ENCODE measurements at regions not wholly inside any gene's neighbourhood (a gene's known extent, or its start where the extent isn't known, plus 50 kb on each side); places are given as distances from the start of the nearest gene placed in this dataset.

GRCh38 chr11:19603771-19604170, 108.9 kb upstream of the NAV2 start:
- TF ChIP-seq MAX (CRISPR knock-in tag; IDR thresholded peaks at IDR 0.05) (no peak), JUNB (CRISPR knock-in tag; conservative IDR thresholded peaks at IDR 0.05) (no peak), MAFF (IDR thresholded peaks at IDR 0.05; ENCODE audit: low read length) (no peak), ZBTB2 (IDR thresholded peaks at IDR 0.05) (no peak), ZBTB1 (CRISPR knock-in tag; IDR thresholded peaks at IDR 0.05; ENCODE audit: borderline replicate concordance, low read depth) (no peak), MEF2A (IDR thresholded peaks at IDR 0.05; ENCODE audit: control insufficient read depth, low read depth, low read length) (no peak), POLR2A (conservative IDR thresholded peaks at IDR 0.05) (no peak), RCOR1 (IDR thresholded peaks at IDR 0.05; ENCODE audit: borderline replicate concordance in 1 of 2, low read depth in 2 of 2, low read length in 2 of 2) (no peak), NEUROD1 (IDR thresholded peaks at IDR 0.05; ENCODE audit: borderline replicate concordance, low read depth, low read length, partially characterized antibody) (no peak)
- TF ChIP-seq, protein P1, sequence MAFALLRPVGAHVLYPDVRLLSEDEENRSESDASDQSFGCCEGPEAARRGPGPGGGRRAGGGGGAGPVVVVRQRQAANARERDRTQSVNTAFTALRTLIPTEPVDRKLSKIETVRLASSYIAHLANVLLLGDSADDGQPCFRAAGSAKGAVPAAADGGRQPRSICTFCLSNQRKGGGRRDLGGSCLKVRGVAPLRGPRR (CRISPR knock-in tag; IDR thresholded peaks at IDR 0.05) = no peak
- TF ChIP-seq, protein P2, sequence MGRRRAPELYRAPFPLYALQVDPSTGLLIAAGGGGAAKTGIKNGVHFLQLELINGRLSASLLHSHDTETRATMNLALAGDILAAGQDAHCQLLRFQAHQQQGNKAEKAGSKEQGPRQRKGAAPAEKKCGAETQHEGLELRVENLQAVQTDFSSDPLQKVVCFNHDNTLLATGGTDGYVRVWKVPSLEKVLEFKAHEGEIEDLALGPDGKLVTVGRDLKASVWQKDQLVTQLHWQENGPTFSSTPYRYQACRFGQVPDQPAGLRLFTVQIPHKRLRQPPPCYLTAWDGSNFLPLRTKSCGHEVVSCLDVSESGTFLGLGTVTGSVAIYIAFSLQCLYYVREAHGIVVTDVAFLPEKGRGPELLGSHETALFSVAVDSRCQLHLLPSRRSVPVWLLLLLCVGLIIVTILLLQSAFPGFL (CRISPR knock-in tag; IDR thresholded peaks at IDR 0.05) = no peak
- TF ChIP-seq, protein P3, sequence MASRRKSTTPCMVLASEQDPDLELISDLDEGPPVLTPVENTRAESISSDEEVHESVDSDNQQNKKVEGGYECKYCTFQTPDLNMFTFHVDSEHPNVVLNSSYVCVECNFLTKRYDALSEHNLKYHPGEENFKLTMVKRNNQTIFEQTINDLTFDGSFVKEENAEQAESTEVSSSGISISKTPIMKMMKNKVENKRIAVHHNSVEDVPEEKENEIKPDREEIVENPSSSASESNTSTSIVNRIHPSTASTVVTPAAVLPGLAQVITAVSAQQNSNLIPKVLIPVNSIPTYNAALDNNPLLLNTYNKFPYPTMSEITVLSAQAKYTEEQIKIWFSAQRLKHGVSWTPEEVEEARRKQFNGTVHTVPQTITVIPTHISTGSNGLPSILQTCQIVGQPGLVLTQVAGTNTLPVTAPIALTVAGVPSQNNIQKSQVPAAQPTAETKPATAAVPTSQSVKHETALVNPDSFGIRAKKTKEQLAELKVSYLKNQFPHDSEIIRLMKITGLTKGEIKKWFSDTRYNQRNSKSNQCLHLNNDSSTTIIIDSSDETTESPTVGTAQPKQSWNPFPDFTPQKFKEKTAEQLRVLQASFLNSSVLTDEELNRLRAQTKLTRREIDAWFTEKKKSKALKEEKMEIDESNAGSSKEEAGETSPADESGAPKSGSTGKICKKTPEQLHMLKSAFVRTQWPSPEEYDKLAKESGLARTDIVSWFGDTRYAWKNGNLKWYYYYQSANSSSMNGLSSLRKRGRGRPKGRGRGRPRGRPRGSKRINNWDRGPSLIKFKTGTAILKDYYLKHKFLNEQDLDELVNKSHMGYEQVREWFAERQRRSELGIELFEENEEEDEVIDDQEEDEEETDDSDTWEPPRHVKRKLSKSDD (conservative IDR thresholded peaks at IDR 0.05; ENCODE audit: low read length) = no peak
